HS-5 (cell line): ENCODE measurements at regions not wholly inside any gene's neighbourhood (a gene's known extent, or its start where the extent isn't known, plus 50 kb on each side); places are given as distances from the start of the nearest gene placed in this dataset.

Source experiments
- DNase-seq: peaks from one replicate; pipeline ENCODE4 v3.0.0-alpha.2; 2012; ENCODE audit warnings: low read depth

- no peak for DNase-seq
These were observed 1025.3 kb upstream of the CNTNAP5 start for GRCh38 chr2:122999821-123000220.

GRCh38 chr2:123002660-123003248, 1022.3 kb upstream of the CNTNAP5 start:
- no peak for DNase-seq

- no peak for DNase-seq
These were observed 1009.9 kb upstream of the CNTNAP5 start for GRCh38 chr2:123015186-123015585.

- no peak for DNase-seq
These were observed 989.5 kb upstream of the CNTNAP5 start for GRCh38 chr2:123035541-123035940.

GRCh38 chr2:123036300-123036699, 988.8 kb upstream of the CNTNAP5 start:
- no peak for DNase-seq

- DNase-seq, result peak; percentile 25
These were observed 984.6 kb upstream of the CNTNAP5 start for GRCh38 chr2:123040506-123040905.

- DNase-seq, result no peak
These were observed 981.6 kb upstream of the CNTNAP5 start for GRCh38 chr2:123043458-123043857.

- no peak for DNase-seq
These were observed 979.4 kb upstream of the CNTNAP5 start for GRCh38 chr2:123045713-123046112.

GRCh38 chr2:123047186-123047585, 977.9 kb upstream of the CNTNAP5 start:
- DNase-seq, result no peak

- DNase-seq, result no peak
These were observed 974.0 kb upstream of the CNTNAP5 start for GRCh38 chr2:123051136-123051535.

- DNase-seq, result no peak
These were observed 963.6 kb upstream of the CNTNAP5 start for GRCh38 chr2:123061534-123061933.

- no peak for DNase-seq
These were observed 951.7 kb upstream of the CNTNAP5 start for GRCh38 chr2:123073371-123073770.

- no peak for DNase-seq
These were observed 951.1 kb upstream of the CNTNAP5 start for GRCh38 chr2:123073956-123074355.

- DNase-seq, result no peak
These were observed 948.0 kb upstream of the CNTNAP5 start for GRCh38 chr2:123077101-123077500.

GRCh38 chr2:123080331-123080730, 944.8 kb upstream of the CNTNAP5 start:
- no peak for DNase-seq

GRCh38 chr2:123085484-123085883, 939.6 kb upstream of the CNTNAP5 start:
- no peak for DNase-seq

- no peak for DNase-seq
These were observed 938.3 kb upstream of the CNTNAP5 start for GRCh38 chr2:123086613-123087385.

- no peak for DNase-seq
These were observed 933.6 kb upstream of the CNTNAP5 start for GRCh38 chr2:123091471-123091870.

GRCh38 chr2:123093199-123093598, 931.9 kb upstream of the CNTNAP5 start:
- no peak for DNase-seq

GRCh38 chr2:123095219-123095835, 929.8 kb upstream of the CNTNAP5 start:
- no peak for DNase-seq

- no peak for DNase-seq
These were observed 926.5 kb upstream of the CNTNAP5 start for GRCh38 chr2:123098619-123099018.

- DNase-seq, result no peak
These were observed 923.7 kb upstream of the CNTNAP5 start for GRCh38 chr2:123101434-123101833.

- DNase-seq, result no peak
These were observed 921.2 kb upstream of the CNTNAP5 start for GRCh38 chr2:123103902-123104301.
